SU-DHL-6 (cell line): ENCODE measurements at regions not wholly inside any gene's neighbourhood (a gene's known extent, or its start where the extent isn't known, plus 50 kb on each side); places are given as distances from the start of the nearest gene placed in this dataset.

Experiments
- EZH2phosphoT487 ChIP-seq: fragments of 200-600 bp; sonication (generic), shearing (Covaris generic); conservative IDR thresholded peaks from 2 replicates; pipeline ENCODE4 v1.6.1; 2018; ENCODE audit warnings: mild to moderate bottlenecking, antibody characterized with exemption, low read length, moderate library complexity, mixed read lengths
- TF ChIP-seq, protein P1 (sequence below): fragments of 200-600 bp; sonication (generic); IDR thresholded peaks from one replicate; pipeline ENCODE4 v1.5.1; 2017; ENCODE audit warnings: antibody characterized with exemption, mild to moderate bottlenecking, low read length, moderate library complexity; ENCODE audit not compliant: insufficient read depth, poor library complexity, severe bottlenecking

DNA sequence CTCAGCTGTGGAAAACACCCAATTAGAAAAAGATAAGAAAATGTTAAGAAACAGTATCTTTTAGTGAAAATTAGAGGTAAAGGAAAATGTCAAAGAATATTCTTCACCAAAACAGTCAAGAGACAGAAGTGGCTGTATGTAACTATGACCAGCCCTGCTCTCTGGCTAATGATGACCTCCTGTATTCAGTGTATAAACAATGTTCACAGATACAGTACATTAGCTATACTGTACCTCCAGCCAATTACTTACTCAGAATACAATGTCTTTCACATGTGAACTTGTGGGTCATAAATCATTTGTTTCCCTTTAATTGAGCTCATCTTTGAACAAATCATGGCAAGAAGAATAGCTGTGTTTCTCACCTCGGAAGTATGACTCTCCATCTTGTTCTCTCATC lies 432.0 kb downstream of the LMO4 start:
- TF ChIP-seq, protein P1, sequence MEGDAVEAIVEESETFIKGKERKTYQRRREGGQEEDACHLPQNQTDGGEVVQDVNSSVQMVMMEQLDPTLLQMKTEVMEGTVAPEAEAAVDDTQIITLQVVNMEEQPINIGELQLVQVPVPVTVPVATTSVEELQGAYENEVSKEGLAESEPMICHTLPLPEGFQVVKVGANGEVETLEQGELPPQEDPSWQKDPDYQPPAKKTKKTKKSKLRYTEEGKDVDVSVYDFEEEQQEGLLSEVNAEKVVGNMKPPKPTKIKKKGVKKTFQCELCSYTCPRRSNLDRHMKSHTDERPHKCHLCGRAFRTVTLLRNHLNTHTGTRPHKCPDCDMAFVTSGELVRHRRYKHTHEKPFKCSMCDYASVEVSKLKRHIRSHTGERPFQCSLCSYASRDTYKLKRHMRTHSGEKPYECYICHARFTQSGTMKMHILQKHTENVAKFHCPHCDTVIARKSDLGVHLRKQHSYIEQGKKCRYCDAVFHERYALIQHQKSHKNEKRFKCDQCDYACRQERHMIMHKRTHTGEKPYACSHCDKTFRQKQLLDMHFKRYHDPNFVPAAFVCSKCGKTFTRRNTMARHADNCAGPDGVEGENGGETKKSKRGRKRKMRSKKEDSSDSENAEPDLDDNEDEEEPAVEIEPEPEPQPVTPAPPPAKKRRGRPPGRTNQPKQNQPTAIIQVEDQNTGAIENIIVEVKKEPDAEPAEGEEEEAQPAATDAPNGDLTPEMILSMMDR = no peak
- TF ChIP-seq EZH2phosphoT487 = no peak
